ENCODE measurements at regions not wholly inside any gene's neighbourhood (a gene's known extent, or its start where the extent isn't known, plus 50 kb on each side); places are given as distances from the start of the nearest gene placed in this dataset.

- TF ChIP-seq CTCF (IDR thresholded peaks at IDR 0.05) (no peak), POLR2AphosphoS5 (IDR thresholded peaks at IDR 0.05) (peak in 1 of 3 donors; percentile 12)
Measured at GRCh38 chr1:229862017-229862774, 204.8 kb upstream of the GALNT2 start.
